Heart left ventricle (tissue), 13 donors: ENCODE measurements at regions not wholly inside any gene's neighbourhood (a gene's known extent, or its start where the extent isn't known, plus 50 kb on each side); places are given as distances from the start of the nearest gene placed in this dataset.

Experiments
- POLR2A ChIP-seq, 2 donors: fragments of 450-650 bp; IDR thresholded peaks; one replicate each; pipeline ENCODE4 v1.6.1; 2017; ENCODE audit warnings: antibody characterized with exemption in 2 of 2, mild to moderate bottlenecking in 2 of 2, moderate library complexity in 2 of 2
- TF ChIP-seq, protein P1 (sequence below), 12 donors: fragments of 200-600 bp; sonication (generic) in 4 of 12; IDR thresholded peaks; one replicate each; pipeline versions ENCODE4 v1.5.0 to v1.8.0; 2018 to 2022; ENCODE audit warnings: antibody characterized with exemption in 12 of 12, mild to moderate bottlenecking in 5 of 12
- donor health status: ischemic (EF 13 %, LVEDD 7.1; RV severe dilation, severe dysfunction).
- donor health status: DM: no; HTN: yes; CAD: no.
- donor health status: DM: no; HTN: no; CAD: no.
- donor health status: ischemic (EF 25% LVEDD 6.9; RV normal size, moderate dysfunction).
- donor health status: ischemic (EF 25% LVEDD 5.7; RV mildly dilated, moderate dysfunction).
- donor health status: ischemic (EF 35%, LVEDD 5.7; RV mildly dilated, moderate dysfunction).
- donor health status: nonischemic (EF 11% LVEDD 7.7; RV severe dilation, severe dysfunction).
- donor health status: DM: yes; HTN: yes; CAD: no.
- donor health status: PGD.
- donor health status: ischemic (EF 29% LVEDD 5.4; RV normal size, mild dysfunction).
- donor health status: nonischemic (EF 23%, LVEDD 6.1; RV moderate dilation, normal function).

DNA sequence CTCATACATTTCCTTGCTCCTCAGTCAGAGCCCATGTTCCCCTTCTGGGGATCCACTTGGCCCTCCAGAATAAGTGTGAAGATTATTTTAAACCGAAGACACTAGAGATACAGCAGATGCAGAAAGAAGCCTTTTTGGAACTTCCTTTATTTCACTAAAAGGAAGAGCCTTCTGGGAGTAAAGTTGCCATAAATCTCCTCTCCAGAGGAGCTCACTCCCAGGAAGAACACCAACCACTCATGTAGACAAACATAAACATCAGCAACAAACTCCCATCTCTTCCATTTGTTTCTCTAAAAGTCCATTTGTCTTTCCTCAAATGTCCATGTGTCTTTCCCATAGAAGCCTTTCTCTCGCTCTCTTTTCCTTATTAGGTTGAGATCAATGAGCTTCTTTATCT is 62.4 kb upstream of the MSH6 start:
- no peak for TF ChIP-seq POLR2A (IDR thresholded peaks at IDR 0.05)
- TF ChIP-seq, protein P1, sequence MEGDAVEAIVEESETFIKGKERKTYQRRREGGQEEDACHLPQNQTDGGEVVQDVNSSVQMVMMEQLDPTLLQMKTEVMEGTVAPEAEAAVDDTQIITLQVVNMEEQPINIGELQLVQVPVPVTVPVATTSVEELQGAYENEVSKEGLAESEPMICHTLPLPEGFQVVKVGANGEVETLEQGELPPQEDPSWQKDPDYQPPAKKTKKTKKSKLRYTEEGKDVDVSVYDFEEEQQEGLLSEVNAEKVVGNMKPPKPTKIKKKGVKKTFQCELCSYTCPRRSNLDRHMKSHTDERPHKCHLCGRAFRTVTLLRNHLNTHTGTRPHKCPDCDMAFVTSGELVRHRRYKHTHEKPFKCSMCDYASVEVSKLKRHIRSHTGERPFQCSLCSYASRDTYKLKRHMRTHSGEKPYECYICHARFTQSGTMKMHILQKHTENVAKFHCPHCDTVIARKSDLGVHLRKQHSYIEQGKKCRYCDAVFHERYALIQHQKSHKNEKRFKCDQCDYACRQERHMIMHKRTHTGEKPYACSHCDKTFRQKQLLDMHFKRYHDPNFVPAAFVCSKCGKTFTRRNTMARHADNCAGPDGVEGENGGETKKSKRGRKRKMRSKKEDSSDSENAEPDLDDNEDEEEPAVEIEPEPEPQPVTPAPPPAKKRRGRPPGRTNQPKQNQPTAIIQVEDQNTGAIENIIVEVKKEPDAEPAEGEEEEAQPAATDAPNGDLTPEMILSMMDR (IDR thresholded peaks at IDR 0.05), result no peak
